ENCODE measurements at regions not wholly inside any gene's neighbourhood (a gene's known extent, or its start where the extent isn't known, plus 50 kb on each side); places are given as distances from the start of the nearest gene placed in this dataset.

- 38% methylated on average over 38 of the region's 45 CpGs for WGBS (ENCODE audit: insufficient coverage, insufficient replicate concordance, low lambda C conversion rate, missing lambda C conversion rate)
- H2AFZ ChIP-seq (ENCODE audit: control insufficient read depth, low read depth, low read length) = no peak overlapping the region
- no peaks in the 10 kb centered on the region for H3K36me3 ChIP-seq (ENCODE audit: control insufficient read depth in 2 of 2, insufficient read depth in 2 of 2, low read length in 1 of 2)
- no peaks in the 10 kb centered on the region for H3K4me1 ChIP-seq (ENCODE audit: control insufficient read depth, insufficient read depth, low read length)
- H4K20me1 ChIP-seq (ENCODE audit: control insufficient read depth, insufficient read depth) = no peaks in the 10 kb centered on the region; the same call in 1 of the 2 replicates
- no peak overlapping the region for H3K9ac ChIP-seq (ENCODE audit: control insufficient read depth, insufficient read depth, low read length)
- intact Hi-C loops (cut with micrococcal nuclease; ENCODE audit: unreplicated experiment) (no loop called here), in situ Hi-C loops (cut with MboI) (no loop called here)
- H3K79me2 ChIP-seq (ENCODE audit: control insufficient read depth, insufficient read depth, low read length) = no peaks in the 10 kb centered on the region
- peak; percentile 28; the same call in 1 of the 3 replicates for ATAC-seq
- TF ChIP-seq SMAD5 (IDR thresholded peaks at IDR 0.05; ENCODE audit: low read depth) (no peak), JUND (IDR thresholded peaks at IDR 0.05; ENCODE audit: low read depth, low read length) (no peak), USF2 (IDR thresholded peaks at IDR 0.05; ENCODE audit: borderline replicate concordance, low read depth, low read length) (no peak), BHLHE40 (IDR thresholded peaks at IDR 0.05; ENCODE audit: borderline replicate concordance in 1 of 2, low read depth in 2 of 2, low read length in 1 of 2) (no peak), ZBTB33 (IDR thresholded peaks at IDR 0.05) (no peak), EGR1 (IDR thresholded peaks at IDR 0.05; ENCODE audit: borderline replicate concordance in 1 of 2, low read depth in 2 of 2, low read length in 2 of 2) (no peak), CBX3 (IDR thresholded peaks at IDR 0.05; ENCODE audit: borderline replicate concordance, low read depth) (no peak), ZNF384 (IDR thresholded peaks at IDR 0.05; ENCODE audit: borderline replicate concordance, low read depth, low read length) (no peak), CREM (IDR thresholded peaks at IDR 0.05; ENCODE audit: low read depth) (no peak), SIN3A (IDR thresholded peaks at IDR 0.05; ENCODE audit: low read depth, low read length) (no peak), MXI1 (IDR thresholded peaks at IDR 0.05; ENCODE audit: low read depth, low read length) (no peak), NR2C1 (IDR thresholded peaks at IDR 0.05) (no peak), SMC3 (IDR thresholded peaks at IDR 0.05; ENCODE audit: borderline replicate concordance, low read length) (no peak), ELK1 (IDR thresholded peaks at IDR 0.05; ENCODE audit: low read depth, low read length) (no peak), SIX5 (IDR thresholded peaks at IDR 0.05; ENCODE audit: low read depth, low read length, severe bottlenecking) (no peak)
- POLR2A ChIA-PET = no interaction called here
- no peak overlapping the region for H3K4me3 ChIP-seq
- RAD21 ChIA-PET (ENCODE audit: unreplicated experiment) = no interaction called here
- BruUV-seq (replicated peaks) = no TSS peak
- SMC1A ChIA-PET (ENCODE audit: uncharacterized antibody, unreplicated experiment) = no interaction called here
- no peak for FAIRE-seq
- no peak overlapping the region for H3K4me2 ChIP-seq (ENCODE audit: control insufficient read depth, insufficient read depth)
- peaks cover 2 to 4% of the 10 kb centered on the region in 2 experiments; a peak in 3 of 4 replicates for H3K27me3 ChIP-seq (replicated peaks in 1 of 2; ENCODE audit: control insufficient read depth in 2 of 2, insufficient read depth in 2 of 2, low read length in 1 of 2)
- H3K9me3 ChIP-seq (replicated peaks; ENCODE audit: control insufficient read depth, insufficient read depth, low read length) = no peaks in the 10 kb centered on the region
- H3K27ac ChIP-seq (ENCODE audit: control insufficient read depth, insufficient read depth) = no peak overlapping the region
- CTCF ChIA-PET = no interaction called here
- no peak for DNase-seq (ENCODE audit: low read depth, low spot score)
Measured at GRCh38 chr10:42932735-42933447, 144.0 kb upstream of the RET start.

Data from GM12878 (cell line).